ENCODE measurements at regions not wholly inside any gene's neighbourhood (a gene's known extent, or its start where the extent isn't known, plus 50 kb on each side); places are given as distances from the start of the nearest gene placed in this dataset.

DNA sequence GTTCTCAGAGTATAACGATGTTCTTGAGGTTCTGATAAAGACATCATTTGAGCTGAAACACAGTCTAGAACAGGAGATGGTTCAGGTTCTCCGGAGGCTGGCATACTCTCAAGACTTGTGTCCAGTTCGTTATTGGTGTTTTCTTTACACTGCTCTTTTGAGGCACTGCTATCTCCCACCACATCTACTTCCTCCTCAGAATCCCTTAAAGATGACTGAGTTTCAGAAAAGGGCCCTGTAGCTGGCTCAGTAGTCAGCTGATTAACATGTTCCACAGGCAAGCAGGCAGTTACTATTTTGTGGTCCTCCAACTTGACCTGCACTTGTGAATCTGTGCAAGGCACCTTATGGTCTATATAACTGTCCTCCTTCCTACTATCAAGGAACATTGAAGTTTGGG is 50.2 kb downstream of the ZZZ3 start:
- no peak for DNase-seq
- Histone ChIP-seq H3K27me3 (no peaks in the 10 kb centered on the region), H3K27ac (no peak overlapping the region), H3K4me3 (no peak overlapping the region), H3K4me1 (peaks cover 6% of the 10 kb centered on the region; the same call in 1 of the 2 replicates), H3K36me3 (peaks cover 50% of the 10 kb centered on the region), H3K9me3 (replicated peaks) (no peaks in the 10 kb centered on the region)

DNA sequence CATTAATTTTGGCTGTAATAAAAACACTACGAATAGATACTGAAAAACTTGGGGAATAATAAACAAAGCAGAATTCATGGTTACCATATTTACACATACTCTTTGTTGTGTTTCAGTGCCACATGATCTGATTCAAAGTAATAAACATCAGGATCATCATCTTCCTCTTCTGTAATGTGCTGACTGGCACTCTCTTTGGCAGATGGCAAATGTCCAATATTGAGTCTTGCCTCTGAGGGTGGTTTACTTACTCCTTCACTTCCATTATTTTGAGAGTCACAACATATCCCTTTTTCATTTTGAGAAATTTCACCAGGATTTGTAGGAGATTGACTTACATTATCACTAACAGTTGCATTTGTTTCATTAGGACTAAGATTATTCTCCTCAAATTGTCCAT is 50.7 kb downstream of the ZZZ3 start:
- H3K36me3 ChIP-seq, result peaks cover 50% of the 10 kb centered on the region
- H3K9me3 ChIP-seq (replicated peaks), result no peaks in the 10 kb centered on the region
- DNase-seq, result no peak
- peaks cover 6% of the 10 kb centered on the region; the same call in 1 of the 2 replicates for H3K4me1 ChIP-seq
- no peak overlapping the region for H3K27ac ChIP-seq
- no peaks in the 10 kb centered on the region for H3K27me3 ChIP-seq
- no peak overlapping the region for H3K4me3 ChIP-seq

DNA sequence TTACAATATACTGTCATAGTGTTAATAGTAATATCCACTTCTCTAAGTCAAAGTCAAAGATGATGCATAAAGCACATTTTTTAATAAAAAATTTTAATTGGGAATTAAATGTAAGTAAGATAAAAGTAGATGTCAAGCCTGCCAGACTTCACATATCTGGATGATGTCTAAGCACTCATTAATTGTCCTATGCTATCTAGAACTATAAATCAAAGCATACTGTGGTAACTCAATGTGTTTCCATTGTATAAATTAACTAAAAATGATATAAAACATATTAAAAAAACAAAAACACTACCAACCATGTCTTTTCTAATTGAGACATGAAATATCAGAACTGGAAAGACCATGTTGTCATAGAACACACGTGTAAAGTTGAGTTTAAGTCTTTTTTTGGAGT is 51.2 kb downstream of the ZZZ3 start:
- H3K4me1 ChIP-seq, result peaks cover 6% of the 10 kb centered on the region; the same call in 1 of the 2 replicates
- DNase-seq, result no peak
- H3K27ac ChIP-seq, result no peak overlapping the region
- peaks cover 50% of the 10 kb centered on the region for H3K36me3 ChIP-seq
- H3K27me3 ChIP-seq, result no peaks in the 10 kb centered on the region
- no peak overlapping the region for H3K4me3 ChIP-seq
- H3K9me3 ChIP-seq (replicated peaks), result 0 out of 2 replicates have a peak, but pooled peaks cover under 1% of the 10 kb centered on the region

DNA sequence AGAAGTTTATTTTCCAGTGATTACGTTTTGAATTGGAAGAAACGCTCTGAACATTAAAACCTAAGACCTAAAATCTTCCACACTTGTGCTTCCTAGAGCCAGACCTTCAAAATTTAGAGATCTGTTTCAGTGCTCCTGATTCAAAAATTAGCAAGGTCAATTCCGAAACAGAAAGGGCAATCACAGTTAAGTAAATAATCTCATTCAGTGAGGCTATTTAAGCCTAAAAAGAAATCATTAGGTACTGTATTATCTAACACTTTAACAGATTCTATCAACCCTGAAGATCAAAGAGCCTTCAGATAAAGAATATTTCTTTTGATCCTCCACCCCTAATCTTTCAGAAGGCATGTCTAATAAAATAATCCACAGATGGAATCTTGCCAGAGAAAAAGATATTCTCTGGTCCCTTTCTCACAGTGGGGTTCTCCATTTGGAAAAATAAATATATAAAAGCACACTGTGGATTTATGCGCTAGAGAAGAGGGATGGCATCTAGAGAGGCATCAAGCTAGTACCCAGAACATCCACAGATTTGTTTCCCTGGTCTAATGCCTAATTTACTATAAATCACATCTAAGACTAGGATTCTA is 54.4 kb downstream of the ZZZ3 start:
- no peaks in the 10 kb centered on the region for H3K27me3 ChIP-seq
- H3K27ac ChIP-seq, result no peak overlapping the region
- peaks cover 10% of the 10 kb centered on the region for H3K4me1 ChIP-seq
- peaks cover 41% of the 10 kb centered on the region for H3K36me3 ChIP-seq
- H3K9me3 ChIP-seq (replicated peaks), result 0 out of 2 replicates have a peak, but pooled peaks cover 5% of the 10 kb centered on the region
- H3K4me3 ChIP-seq, result no peak overlapping the region
- DNase-seq, result peak in 1 of 2 experiments; percentile 51

DNA sequence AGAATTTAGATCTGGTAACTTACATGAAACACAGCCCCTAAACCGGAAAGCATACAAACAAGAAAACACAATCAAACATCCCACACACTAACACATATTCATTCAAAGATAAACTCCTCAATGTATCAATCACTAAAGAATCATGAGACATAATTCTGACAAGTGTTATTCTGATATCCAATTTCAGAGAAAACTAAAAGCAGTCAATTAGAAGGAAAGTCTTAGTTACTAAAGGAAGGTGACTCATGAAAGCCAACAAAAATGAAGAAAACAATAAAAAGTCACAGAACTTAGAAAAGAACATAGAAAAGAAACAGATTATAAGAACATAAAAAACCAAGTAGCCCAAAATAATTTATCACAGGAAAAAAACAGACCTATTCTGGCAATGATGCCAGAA is 57.2 kb downstream of the ZZZ3 start:
- Histone ChIP-seq H3K4me3 (no peak overlapping the region), H3K4me1 (peaks cover 10% of the 10 kb centered on the region), H3K27ac (no peak overlapping the region), H3K9me3 (replicated peaks) (0 out of 2 replicates have a peak, but pooled peaks cover 5% of the 10 kb centered on the region), H3K27me3 (no peaks in the 10 kb centered on the region), H3K36me3 (peaks cover 25% of the 10 kb centered on the region)
- DNase-seq, result no peak

DNA sequence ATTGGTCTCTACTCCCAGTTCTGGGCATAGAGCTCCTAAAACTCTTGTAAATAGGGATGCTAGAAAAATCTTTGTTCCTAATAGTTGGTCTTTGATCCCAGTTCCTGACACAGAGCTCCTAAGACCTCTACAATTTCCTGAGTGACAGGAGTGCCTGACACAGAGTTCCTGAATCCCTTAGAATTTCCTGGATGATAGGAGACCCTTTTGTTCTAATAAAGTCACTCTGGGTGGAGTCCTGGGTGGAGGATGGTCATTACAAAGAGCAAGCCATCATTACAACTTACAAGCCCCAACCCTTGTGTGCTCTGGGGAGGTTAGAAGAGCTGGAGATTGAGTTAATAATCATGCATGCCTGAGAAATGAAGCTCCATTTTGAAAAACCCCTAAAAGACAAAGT is 58.4 kb downstream of the ZZZ3 start:
- peaks cover 20% of the 10 kb centered on the region for H3K36me3 ChIP-seq
- peaks cover 10% of the 10 kb centered on the region for H3K4me1 ChIP-seq

DNA sequence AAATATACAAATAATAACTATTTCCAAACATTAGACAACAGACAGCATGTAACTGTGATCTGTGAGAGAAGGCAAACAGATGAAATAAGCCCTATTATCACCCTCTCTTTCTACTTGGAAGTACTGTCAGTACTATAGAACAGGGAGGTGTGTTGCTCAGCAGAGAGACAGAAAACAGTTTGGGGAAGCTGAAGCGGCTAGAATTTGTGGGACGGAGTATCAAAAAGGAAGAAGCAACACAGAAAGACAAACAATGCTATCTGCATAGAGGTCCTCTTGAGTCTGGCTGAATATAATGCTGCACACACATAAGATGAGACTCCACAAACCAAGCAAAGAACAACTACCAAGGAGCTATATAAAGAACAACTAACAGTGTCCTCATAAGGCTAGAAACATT is 59.4 kb downstream of the ZZZ3 start:
- no peaks in the 10 kb centered on the region for H3K27me3 ChIP-seq
- no peak for DNase-seq
- H3K9me3 ChIP-seq (replicated peaks), result 0 out of 2 replicates have a peak, but pooled peaks cover 5% of the 10 kb centered on the region
- no peak overlapping the region for H3K27ac ChIP-seq
- peaks cover 4% of the 10 kb centered on the region for H3K4me1 ChIP-seq
- H3K36me3 ChIP-seq, result peaks cover 27% of the 10 kb centered on the region
- no peak overlapping the region for H3K4me3 ChIP-seq

More for the DNA sequence above, 58.4 kb downstream of the ZZZ3 start:
- no peak overlapping the region for H3K4me3 ChIP-seq
- DNase-seq, result peak in 1 of 2 experiments; percentile 35
- H3K27me3 ChIP-seq, result no peaks in the 10 kb centered on the region
- no peak overlapping the region for H3K27ac ChIP-seq
- H3K9me3 ChIP-seq (replicated peaks), result 0 out of 2 replicates have a peak, but pooled peaks cover 5% of the 10 kb centered on the region

DNA sequence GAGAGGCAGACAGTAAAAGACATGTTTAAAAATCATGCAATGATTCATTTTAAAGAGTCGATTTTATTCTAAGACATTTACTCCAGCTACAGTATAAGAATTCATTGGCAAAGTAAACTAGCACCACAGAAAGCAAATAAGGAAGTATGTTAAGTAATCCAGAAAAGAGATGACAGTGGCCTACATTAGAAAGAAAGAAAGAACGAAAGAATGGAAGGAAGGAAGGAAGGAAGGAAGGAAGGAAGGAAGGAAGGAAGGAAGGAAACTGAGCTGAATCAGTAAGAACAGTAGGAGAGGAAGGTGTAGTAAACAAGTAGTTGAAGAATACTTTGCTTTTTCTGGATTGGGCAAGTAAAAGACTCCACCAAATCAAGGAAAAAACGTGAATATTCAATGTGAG is 62.2 kb downstream of the ZZZ3 start:
- H3K4me1 ChIP-seq, result peaks cover 4% of the 10 kb centered on the region; the same call in 1 of the 2 replicates
- no peaks in the 10 kb centered on the region for H3K9me3 ChIP-seq (replicated peaks)
- H3K27ac ChIP-seq, result no peak overlapping the region
- H3K27me3 ChIP-seq, result no peaks in the 10 kb centered on the region
- DNase-seq, result no peak
- H3K4me3 ChIP-seq, result no peak overlapping the region
- H3K36me3 ChIP-seq, result peaks cover 35% of the 10 kb centered on the region

DNA sequence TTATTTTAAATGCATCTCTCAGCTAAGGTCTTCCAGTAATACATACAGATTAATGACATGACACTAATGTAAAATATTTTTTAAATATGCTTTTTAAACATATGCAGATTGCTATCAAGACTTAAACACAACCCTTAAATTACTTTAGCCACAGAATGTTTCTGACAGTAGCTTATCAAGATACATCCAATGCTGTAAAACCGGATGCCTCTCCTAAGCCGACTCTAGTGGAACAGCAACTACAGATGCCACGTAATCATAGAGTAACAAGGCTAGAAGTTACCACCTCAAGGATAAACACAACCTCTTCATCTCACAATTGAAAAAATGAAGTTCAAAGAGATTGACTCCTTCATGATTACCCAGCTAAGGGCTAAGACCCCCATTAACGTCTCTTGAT is 68.4 kb downstream of the ZZZ3 start:
- Histone ChIP-seq H3K4me3 (no peak overlapping the region), H3K36me3 (peaks cover 24% of the 10 kb centered on the region), H3K9me3 (replicated peaks) (peaks cover 6% of the 10 kb centered on the region; the same call in 1 of the 2 replicates), H3K27me3 (no peaks in the 10 kb centered on the region), H3K27ac (no peak overlapping the region), H3K4me1 (no peaks in the 10 kb centered on the region)
- DNase-seq, result no peak

Data from SJCRH30 (cell line).